ENCODE measurements at regions not wholly inside any gene's neighbourhood (a gene's known extent, or its start where the extent isn't known, plus 50 kb on each side); places are given as distances from the start of the nearest gene placed in this dataset.
A peak's percentile ranks its signal among the peaks of the same experiment; 100 is the strongest.

- no peak for DNase-seq
These were observed 51.3 kb upstream of the CNKSR3 start for GRCh38 chr6:154561750-154562149.

DNA sequence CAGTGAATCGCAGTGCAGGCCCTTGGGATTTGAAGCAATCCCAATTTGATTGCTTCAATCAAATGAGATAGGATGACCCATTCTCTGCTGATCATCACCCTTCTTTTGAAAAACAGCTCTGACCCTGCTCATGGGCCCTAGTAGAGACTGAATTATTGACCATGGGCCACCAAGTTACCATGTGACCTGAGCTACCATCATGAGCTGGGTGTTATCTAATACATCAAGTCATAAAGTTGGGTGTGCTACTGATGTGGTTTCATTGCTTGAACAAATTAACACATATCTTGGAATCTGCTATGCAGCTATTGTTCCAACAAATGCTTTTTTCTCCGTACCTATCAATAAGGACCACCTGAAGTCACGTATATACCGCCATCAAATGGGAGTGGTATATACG, 54.8 kb upstream of the CNKSR3 start:
- no peak for DNase-seq

- no peak for DNase-seq
These were observed 56.4 kb upstream of the CNKSR3 start for GRCh38 chr6:154566866-154567265.

- DNase-seq, result no peak
These were observed 57.3 kb upstream of the CNKSR3 start for GRCh38 chr6:154567695-154568220.

DNA sequence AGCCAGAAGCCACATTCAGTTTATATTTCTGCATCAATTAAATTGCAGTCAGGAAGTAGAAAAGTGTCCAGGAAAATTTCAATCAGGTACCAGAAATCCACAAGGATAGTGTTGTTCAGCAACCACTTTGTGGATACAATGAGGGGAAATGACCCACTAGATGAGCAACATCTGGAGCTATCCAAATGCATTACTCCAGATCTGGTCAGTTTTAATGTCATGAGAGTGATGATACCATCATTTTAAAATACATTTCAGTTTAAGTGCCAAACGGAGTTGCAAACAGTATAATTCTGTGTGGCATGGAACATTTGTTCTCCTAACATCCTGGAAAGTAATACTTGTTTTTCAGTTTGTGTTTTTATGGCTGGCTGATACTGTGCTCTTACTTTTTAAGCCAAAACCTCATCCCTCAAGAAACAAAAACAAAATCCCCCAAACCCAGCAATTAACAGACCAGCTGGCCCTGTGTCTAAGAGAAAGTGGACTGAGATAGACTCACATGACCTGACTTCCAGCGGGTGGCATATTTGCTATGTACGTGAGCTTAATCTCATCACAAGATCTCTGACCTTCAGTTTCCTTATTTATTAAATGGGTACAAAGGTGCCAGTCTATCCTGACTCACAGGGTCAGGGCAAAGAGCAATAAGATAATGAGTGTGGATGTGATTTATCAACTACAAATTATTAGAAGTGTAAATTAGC, 58.8 kb upstream of the CNKSR3 start:
- no peak for DNase-seq

DNA sequence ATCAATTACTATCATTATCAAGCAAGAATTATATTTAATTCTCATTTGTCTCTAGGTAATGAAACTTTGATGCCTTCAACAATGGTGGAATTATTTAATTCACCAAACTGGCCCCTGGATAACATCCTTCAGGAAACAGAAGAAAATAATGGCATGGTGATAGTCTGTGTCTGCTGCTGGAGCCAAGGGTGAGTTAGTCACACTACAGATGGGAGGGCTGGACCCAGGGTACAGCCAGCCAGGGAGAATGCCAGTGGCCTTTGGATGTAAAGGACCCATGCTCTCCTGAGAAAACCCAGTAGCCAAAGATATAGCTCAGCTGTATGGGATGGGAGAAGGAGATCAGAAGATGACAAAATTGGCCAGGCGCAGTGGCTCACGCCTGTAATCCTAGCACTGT, 60.0 kb upstream of the CNKSR3 start:
- no peak for DNase-seq

DNA sequence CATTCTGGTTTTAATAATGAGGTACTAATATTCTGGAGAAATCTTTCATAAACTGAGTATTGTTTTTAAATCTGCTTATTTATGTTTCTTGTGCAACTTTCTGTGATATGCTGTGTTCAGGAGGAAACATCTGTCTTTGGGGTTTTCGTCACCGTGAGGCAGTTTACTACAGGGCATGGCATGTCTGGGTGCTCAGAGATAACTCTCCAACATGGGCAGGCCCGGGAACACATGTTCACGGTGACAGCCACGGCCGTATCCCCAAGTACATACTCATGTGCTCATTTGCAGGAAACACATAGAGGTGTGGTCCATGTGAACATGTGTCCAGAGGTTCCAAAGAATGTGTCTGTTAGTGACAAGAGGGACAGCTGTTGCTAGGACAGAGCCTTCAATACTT, 62.1 kb upstream of the CNKSR3 start:
- DNase-seq, result no peak

DNA sequence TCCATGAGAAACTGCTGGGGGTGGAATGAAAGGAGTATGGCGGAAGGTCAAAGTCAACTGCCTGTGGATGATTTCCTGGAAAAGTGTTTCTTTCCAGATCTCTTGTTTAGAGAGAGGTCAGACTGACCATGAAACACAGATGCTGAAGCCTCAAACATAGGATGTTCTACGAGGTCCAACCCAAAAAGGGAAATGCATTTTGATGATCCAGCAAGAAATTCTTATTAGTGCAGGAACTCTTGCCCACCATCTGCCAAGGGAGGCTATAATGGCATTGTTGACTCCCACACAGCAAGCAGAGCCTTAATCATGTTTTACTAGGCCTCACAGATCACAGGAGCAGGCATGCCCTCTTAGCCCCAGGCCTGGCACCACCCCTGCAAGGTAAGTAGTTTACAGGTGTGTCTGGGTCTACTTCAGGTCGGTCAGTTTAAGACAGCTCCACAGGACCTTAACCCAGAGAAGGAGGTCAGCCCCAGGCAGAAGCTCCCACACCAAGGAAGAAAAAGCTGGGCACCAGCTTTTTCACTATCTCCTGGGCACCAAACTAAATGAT, 67.6 kb upstream of the CNKSR3 start:
- no peak for DNase-seq

- no peak for DNase-seq
These were observed 68.6 kb upstream of the CNKSR3 start for GRCh38 chr6:154579046-154579445.

- no peak for DNase-seq
These were observed 69.0 kb upstream of the CNKSR3 start for GRCh38 chr6:154579485-154579884.

GRCh38 chr6:154580397-154581135, 70.1 kb upstream of the CNKSR3 start:
- no peak for DNase-seq

GRCh38 chr6:154582696-154583095, 72.2 kb upstream of the CNKSR3 start:
- no peak for DNase-seq

DNA sequence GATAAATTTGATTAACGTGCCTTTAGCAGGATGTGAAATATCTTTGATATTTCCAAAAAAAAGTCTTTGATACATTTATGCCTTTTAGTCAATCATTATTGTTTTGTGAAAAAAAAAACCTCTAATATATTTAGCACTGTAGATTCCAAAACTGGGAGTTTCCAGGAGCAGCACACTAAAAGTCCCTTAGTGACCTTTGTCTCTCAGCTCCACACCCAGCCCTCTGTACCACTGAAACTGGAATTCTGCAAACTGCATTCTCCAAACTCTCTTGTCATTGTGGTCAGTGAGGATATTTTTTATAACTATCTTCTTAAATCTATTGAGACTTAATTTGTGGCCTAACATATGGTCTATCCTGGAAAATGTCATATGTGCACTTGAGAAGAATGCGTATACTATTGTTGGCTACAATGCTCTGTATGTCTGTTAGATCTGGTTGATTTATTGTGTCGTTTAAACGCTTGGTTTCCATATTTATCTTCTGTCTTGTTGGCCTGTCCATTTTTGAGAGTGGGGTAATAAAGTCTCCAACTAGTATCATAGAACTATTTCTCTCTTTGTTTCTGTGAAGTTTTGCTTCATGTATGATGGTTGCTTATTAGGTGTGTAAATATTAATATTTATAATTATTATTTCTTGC, 73.2 kb upstream of the CNKSR3 start:
- no peak for DNase-seq

DNA sequence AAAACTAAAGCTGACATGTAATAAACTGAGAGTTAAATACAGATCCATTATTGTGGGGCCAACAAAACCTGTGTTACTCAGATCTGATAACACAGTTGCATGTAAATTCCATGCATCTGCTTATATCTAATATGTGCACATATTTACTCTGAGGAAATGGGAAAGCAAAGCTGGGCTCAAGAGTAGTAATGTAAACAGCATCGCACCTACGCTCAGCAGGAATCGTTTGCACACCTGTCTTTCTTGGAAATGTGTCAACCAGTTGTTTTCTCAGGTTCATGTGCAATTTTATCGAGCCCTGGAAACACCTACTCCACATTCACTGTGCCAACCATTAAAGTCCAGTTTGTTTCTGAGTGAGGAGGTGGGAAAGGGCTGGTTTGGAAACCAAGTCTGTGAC, 80.3 kb upstream of the CNKSR3 start:
- no peak for DNase-seq

DNA sequence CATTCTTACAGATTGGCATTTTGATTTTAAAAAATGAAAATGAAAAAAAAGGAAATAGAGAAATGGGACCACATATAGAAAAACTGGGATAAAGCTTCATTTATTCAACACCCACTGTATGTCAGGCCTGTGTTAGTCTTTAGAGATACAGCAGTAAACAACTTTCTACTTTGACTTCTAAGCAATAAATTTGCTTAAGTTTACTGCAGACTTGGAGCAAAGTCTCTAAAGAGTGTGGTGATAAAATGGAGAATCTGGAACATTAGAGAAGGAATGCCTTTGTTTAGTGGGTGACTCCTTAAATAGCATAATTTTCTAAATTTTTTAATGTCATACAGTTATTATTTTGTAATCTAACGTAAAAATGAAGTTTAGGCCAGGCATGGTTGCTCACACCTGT, 80.7 kb upstream of the CNKSR3 start:
- DNase-seq, result peak; percentile 44

GRCh38 chr6:154592199-154592860, 81.8 kb upstream of the CNKSR3 start:
- no peak for DNase-seq

GRCh38 chr6:154593122-154593521, 82.6 kb upstream of the CNKSR3 start:
- DNase-seq, result peak; percentile 42

- no peak for DNase-seq
These were observed 84.2 kb upstream of the CNKSR3 start for GRCh38 chr6:154594496-154595198.

- no peak for DNase-seq
These were observed 85.1 kb upstream of the CNKSR3 start for GRCh38 chr6:154595538-154595937.

DNA sequence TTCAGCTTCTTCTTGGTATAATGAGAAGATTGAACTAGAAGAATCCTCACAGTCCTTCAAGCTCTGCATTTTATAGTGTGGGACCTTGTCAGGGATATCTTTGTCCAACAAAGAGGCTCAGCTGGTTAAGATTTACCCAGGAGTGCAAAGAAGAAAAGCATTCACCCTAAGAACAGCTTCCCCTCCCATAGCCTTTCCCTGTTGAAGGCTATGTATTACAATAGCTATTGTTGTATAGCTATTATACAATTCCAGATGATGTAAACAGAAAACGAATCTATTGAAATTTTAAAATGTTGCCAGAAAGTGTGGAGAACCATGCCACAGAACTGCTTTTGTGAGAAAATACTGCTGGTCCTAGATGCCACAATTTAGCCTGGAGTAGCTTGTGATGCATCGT, 85.5 kb upstream of the CNKSR3 start:
- DNase-seq, result no peak

GRCh38 chr6:154596701-154597100, 86.2 kb upstream of the CNKSR3 start:
- no peak for DNase-seq

All from renal pelvis (tissue), 1 donor.